Caco-2 (cell line): ENCODE measurements at regions not wholly inside any gene's neighbourhood (a gene's known extent, or its start where the extent isn't known, plus 50 kb on each side); places are given as distances from the start of the nearest gene placed in this dataset.

Source experiments
- BruUV-seq: library from RNA; stranded (reverse); fragments of 400-500 nt; replicated peaks from 2 replicates; lab custom pipeline; 2021; lab: Mats Ljungman, UMichigan
- CTCF ChIA-PET: fragments of 300-600 bp; sonication (Branson Sonifier 250); formaldehyde crosslinking; loops from one replicate; lab custom pipeline; 2022; ENCODE audit warnings: antibody characterized with exemption; lab: Charles Lee
- POLR2A ChIA-PET: fragments of 300-600 bp; sonication (Branson Sonifier 250); formaldehyde crosslinking; loops from one replicate; lab custom pipeline; 2022; ENCODE audit warnings: antibody characterized with exemption; lab: Charles Lee
- DNase-seq, 2 experiments: peaks; one replicate each; pipeline versions ENCODE4 v3.0.0 to v3.0.0-alpha.2; 2020 to 2022
- H3K27me3 ChIP-seq: replicated peaks from 2 replicates; pipeline ENCODE4 v1.6.0; 2011; ENCODE audit warnings: low read length; ENCODE audit not compliant: control insufficient read depth, insufficient read depth
- H3K36me3 ChIP-seq: 2 replicates; pipeline ENCODE4 v1.5.1; 2011; ENCODE audit warnings: low read length; ENCODE audit not compliant: control insufficient read depth, insufficient read depth
- H3K4me1 ChIP-seq: fragments of 250-450 bp; sonication (Bioruptor Pico); 2 replicates; pipeline ENCODE4 v1.5.1; 2020; ENCODE audit warnings: mild to moderate bottlenecking
- H3K4me3 ChIP-seq: 2 replicates; pipeline ENCODE4 v1.5.1; 2011; ENCODE audit warnings: low read depth, mild to moderate bottlenecking, control low read depth, low read length
- H3K9me3 ChIP-seq: fragments of 250-450 bp; sonication (Bioruptor Pico); 2 replicates; pipeline ENCODE4 v1.5.1; 2020; ENCODE audit warnings: mild to moderate bottlenecking, moderate library complexity
- H3K27ac Mint-ChIP-seq: one replicate; pipeline ENCODE4 v1.8.0; 2022; ENCODE audit warnings: mixed read lengths; ENCODE audit not compliant: unreplicated experiment
- H3K27me3 Mint-ChIP-seq: one replicate; pipeline ENCODE4 v1.8.0; 2022; ENCODE audit warnings: mixed read lengths; ENCODE audit not compliant: insufficient read depth, unreplicated experiment
- H3K36me3 Mint-ChIP-seq: one replicate; pipeline ENCODE4 v1.8.0; 2022; ENCODE audit warnings: mild to moderate bottlenecking, mixed read lengths; ENCODE audit not compliant: insufficient read depth, unreplicated experiment
- H3K4me1 Mint-ChIP-seq: one replicate; pipeline ENCODE4 v1.8.0; 2022; ENCODE audit warnings: low read depth, mixed read lengths; ENCODE audit not compliant: unreplicated experiment
- H3K4me3 Mint-ChIP-seq: one replicate; pipeline ENCODE4 v1.8.0; 2022; ENCODE audit warnings: mild to moderate bottlenecking, moderate library complexity, mixed read lengths; ENCODE audit not compliant: unreplicated experiment
- H3K9me3 Mint-ChIP-seq: one replicate; pipeline ENCODE4 v1.8.0; 2022; ENCODE audit warnings: mixed read lengths; ENCODE audit not compliant: unreplicated experiment
- CTCF ChIP-seq, 2 experiments: fragments of 200-600 bp in 1 of 2; IDR thresholded peaks; 1 replicate in 1 of 2; 2 replicates in 1 of 2; pipeline versions ENCODE4 v1.5.1 to v1.8.0; 2011 to 2022; ENCODE audit warnings: antibody characterized with exemption in 1 of 2, control low read depth in 1 of 2, inconsistent platforms in 1 of 2, low read depth in 1 of 2, low read length in 1 of 2, mild to moderate bottlenecking in 1 of 2, moderate library complexity in 1 of 2; ENCODE audit not compliant: insufficient read depth in 1 of 2, severe bottlenecking in 1 of 2, unreplicated experiment in 1 of 2
- intact Hi-C: fragments of 100-400 bp; cut with micrococcal nuclease; formaldehyde crosslinking; loops from one replicate; pipeline ENCODE4 v1.10.0; 2022; ENCODE audit not compliant: unreplicated experiment

GRCh38 chr14:49303946-49304516 lies 282.1 kb downstream of the RPS29 start:
- Mint-ChIP-seq H3K36me3 (no peaks in the 10 kb centered on the region), H3K27ac (no peak overlapping the region), H3K9me3 (no peaks in the 10 kb centered on the region), H3K4me1 (no peaks in the 10 kb centered on the region), H3K4me3 (no peak overlapping the region), H3K27me3 (peaks cover 5% of the 10 kb centered on the region)
- no TSS peak for BruUV-seq
- Histone ChIP-seq H3K9me3 (no peaks in the 10 kb centered on the region), H3K27me3 (no peaks in the 10 kb centered on the region), H3K4me3 (no peak overlapping the region), H3K4me1 (no peaks in the 10 kb centered on the region), H3K36me3 (no peaks in the 10 kb centered on the region)
- intact Hi-C loops, result loop anchor here (2.0 kb wide), 1 partner anchor 1387 kb away; no protein-coding TSS in a partner anchor
- POLR2A ChIA-PET, result no interaction called here
- CTCF ChIA-PET, result no interaction called here
- peak; percentile 36 to 56 for DNase-seq
- no peak for TF ChIP-seq CTCF (IDR thresholded peaks at IDR 0.05; ENCODE audit: insufficient read depth in 1 of 2, low read depth in 1 of 2, low read length in 1 of 2, severe bottlenecking in 1 of 2, unreplicated experiment in 1 of 2)

- no TSS peak for BruUV-seq
- Mint-ChIP-seq H3K27me3 (peaks cover 15% of the 10 kb centered on the region), H3K27ac (no peak overlapping the region), H3K9me3 (no peaks in the 10 kb centered on the region), H3K36me3 (no peaks in the 10 kb centered on the region), H3K4me1 (no peaks in the 10 kb centered on the region), H3K4me3 (no peak overlapping the region)
- no peak for TF ChIP-seq CTCF (IDR thresholded peaks at IDR 0.05; ENCODE audit: insufficient read depth in 1 of 2, low read depth in 1 of 2, low read length in 1 of 2, severe bottlenecking in 1 of 2, unreplicated experiment in 1 of 2)
- Histone ChIP-seq H3K36me3 (no peaks in the 10 kb centered on the region), H3K4me3 (no peak overlapping the region), H3K27me3 (no peaks in the 10 kb centered on the region), H3K4me1 (no peaks in the 10 kb centered on the region), H3K9me3 (no peaks in the 10 kb centered on the region)
- POLR2A ChIA-PET, result no interaction called here
- CTCF ChIA-PET, result interaction anchor here (0.6 kb wide), 1 partner anchor 9 kb away, joined by 3 read pairs; no protein-coding TSS in a partner anchor
- DNase-seq, result no peak
- intact Hi-C loops, result no loop called here
Measured at GRCh38 chr14:49297102-49297501, 289.1 kb downstream of the RPS29 start.

- Histone ChIP-seq H3K4me3 (no peak overlapping the region), H3K4me1 (no peaks in the 10 kb centered on the region), H3K9me3 (no peaks in the 10 kb centered on the region), H3K36me3 (no peaks in the 10 kb centered on the region), H3K27me3 (no peaks in the 10 kb centered on the region)
- peaks cover 10% of the 10 kb centered on the region for H3K27me3 Mint-ChIP-seq
- DNase-seq, result peak in 1 of 2 experiments; percentile 2
- no TSS peak for BruUV-seq
- CTCF ChIA-PET, result no interaction called here
- no peak overlapping the region for H3K27ac Mint-ChIP-seq
- POLR2A ChIA-PET, result no interaction called here
- no peaks in the 10 kb centered on the region for H3K4me1 Mint-ChIP-seq
- TF ChIP-seq CTCF (IDR thresholded peaks at IDR 0.05; ENCODE audit: insufficient read depth in 1 of 2, low read depth in 1 of 2, low read length in 1 of 2, severe bottlenecking in 1 of 2, unreplicated experiment in 1 of 2), result no peak
- H3K36me3 Mint-ChIP-seq, result no peaks in the 10 kb centered on the region
- intact Hi-C loops, result no loop called here
- no peaks in the 10 kb centered on the region for H3K9me3 Mint-ChIP-seq
- H3K4me3 Mint-ChIP-seq, result no peak overlapping the region
Measured at GRCh38 chr14:49294621-49295148, 291.5 kb downstream of the RPS29 start.
